ENCODE measurements at regions not wholly inside any gene's neighbourhood (a gene's known extent, or its start where the extent isn't known, plus 50 kb on each side); places are given as distances from the start of the nearest gene placed in this dataset.

GRCh38 chr10:59582058-59582457 lies 127.6 kb downstream of the SLC16A9 start:
- ATAC-seq (no peak), DNase-seq (no peak)
- H3K4me1 Mint-ChIP-seq (ENCODE audit: low read depth): no peaks in the 10 kb centered on the region
- POLR2A ChIA-PET: no interaction called here
- H3K27me3 Mint-ChIP-seq: peaks cover 2% of the 10 kb centered on the region
- no peaks in the 10 kb centered on the region for H3K9me3 Mint-ChIP-seq
- no peak overlapping the region for H3K4me3 Mint-ChIP-seq
- no peak overlapping the region for H3K27ac Mint-ChIP-seq
- H3K36me3 Mint-ChIP-seq (ENCODE audit: low read depth): no peaks in the 10 kb centered on the region
- intact Hi-C loops (cut with micrococcal nuclease): loop anchor here (10.0 kb wide), 2 partner anchors 337 to 797 kb away; no protein-coding TSS in a partner anchor
- CTCF ChIA-PET: no interaction called here
- no peak for TF ChIP-seq CTCF (IDR thresholded peaks at IDR 0.05)

DNA sequence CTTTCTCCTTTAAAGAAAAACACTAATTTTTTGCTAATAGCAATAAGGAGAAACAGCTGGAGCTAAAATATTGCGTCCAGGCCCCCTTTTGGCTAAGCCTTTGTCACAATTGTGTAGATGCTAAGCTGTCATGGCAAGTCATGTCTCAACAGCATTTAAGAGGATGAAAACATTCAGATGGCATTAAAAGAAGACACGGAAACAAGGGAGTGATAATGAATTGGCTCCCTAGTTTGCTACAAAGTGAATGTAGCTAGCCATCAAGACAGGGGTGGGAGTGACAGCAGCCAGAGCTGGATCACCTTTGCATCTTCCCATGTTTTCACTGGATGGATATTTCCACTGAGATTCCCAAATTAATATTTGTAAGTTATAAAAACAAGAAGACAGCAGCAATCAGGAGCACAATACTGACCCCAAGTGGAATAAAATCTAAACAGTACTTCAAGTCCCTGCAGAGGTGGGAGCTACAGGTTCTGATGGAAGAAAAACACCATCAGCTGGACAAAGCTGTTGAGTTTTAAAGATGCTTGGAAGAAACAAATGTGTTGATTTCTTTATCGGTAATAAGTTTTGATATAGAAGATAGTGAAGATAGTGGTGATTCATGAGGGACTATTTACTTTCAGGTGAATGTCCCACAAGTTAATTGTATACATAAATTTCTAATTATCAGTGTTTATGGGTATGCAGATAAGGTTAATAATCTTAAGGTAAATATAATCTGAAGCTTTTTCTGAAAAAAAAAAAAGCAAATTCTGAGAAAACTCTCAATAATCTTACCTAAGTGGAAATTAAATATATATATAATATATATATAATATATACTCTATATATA lies 129.4 kb downstream of the SLC16A9 start:
- ATAC-seq: no peak
- CTCF ChIA-PET: no interaction called here
- H3K27ac Mint-ChIP-seq: no peak overlapping the region
- no peak for DNase-seq
- no peak for TF ChIP-seq CTCF (IDR thresholded peaks at IDR 0.05)
- H3K9me3 Mint-ChIP-seq: no peaks in the 10 kb centered on the region
- H3K4me1 Mint-ChIP-seq (ENCODE audit: low read depth): no peaks in the 10 kb centered on the region
- intact Hi-C loops (cut with micrococcal nuclease): loop anchor here (10.0 kb wide), 2 partner anchors 335 to 795 kb away; no protein-coding TSS in a partner anchor
- no peak overlapping the region for H3K4me3 Mint-ChIP-seq
- peaks cover 2% of the 10 kb centered on the region for H3K27me3 Mint-ChIP-seq
- H3K36me3 Mint-ChIP-seq (ENCODE audit: low read depth): no peaks in the 10 kb centered on the region
- POLR2A ChIA-PET: no interaction called here

- ChIA-PET POLR2A (no interaction called here), CTCF (interaction anchor here (1.3 kb wide), 1 partner anchor 11 kb away, joined by 3 read pairs; no protein-coding TSS in a partner anchor)
- DNase-seq (no peak), ATAC-seq (no peak)
- Mint-ChIP-seq H3K36me3 (ENCODE audit: low read depth) (no peaks in the 10 kb centered on the region), H3K9me3 (no peaks in the 10 kb centered on the region), H3K27me3 (peaks cover 2% of the 10 kb centered on the region), H3K27ac (no peak overlapping the region), H3K4me1 (ENCODE audit: low read depth) (no peaks in the 10 kb centered on the region), H3K4me3 (no peak overlapping the region)
- intact Hi-C loops (cut with micrococcal nuclease): no loop called here
- TF ChIP-seq CTCF (IDR thresholded peaks at IDR 0.05): no peak
Measured at GRCh38 chr10:59578741-59579140, 130.9 kb downstream of the SLC16A9 start.

DNA sequence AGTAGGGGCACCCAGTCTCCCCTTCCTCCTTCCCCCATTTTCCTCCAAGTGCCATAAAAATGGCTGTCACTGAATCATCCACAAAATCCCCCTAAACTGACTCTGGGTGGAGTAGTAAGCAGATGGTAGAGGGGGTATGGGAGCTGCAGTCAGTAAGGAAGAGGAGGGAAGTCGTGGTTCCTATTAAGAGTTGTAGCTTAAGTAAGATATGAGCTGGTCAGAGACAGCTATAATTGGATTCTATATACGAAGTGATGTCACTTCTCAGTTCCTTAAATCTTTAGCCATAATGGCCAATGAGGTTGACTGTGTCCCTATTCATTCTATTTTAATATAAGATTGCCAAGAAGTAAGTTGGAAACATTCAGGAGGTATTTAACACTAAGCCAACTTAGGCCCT lies 131.7 kb downstream of the SLC16A9 start:
- H3K27me3 Mint-ChIP-seq: peaks cover 4% of the 10 kb centered on the region
- POLR2A ChIA-PET: no interaction called here
- no peak for ATAC-seq
- H3K4me3 Mint-ChIP-seq: no peak overlapping the region
- intact Hi-C loops (cut with micrococcal nuclease): no loop called here
- DNase-seq: no peak
- CTCF ChIA-PET: interaction anchor here (1.3 kb wide), 1 partner anchor 11 kb away, joined by 3 read pairs; no protein-coding TSS in a partner anchor
- H3K4me1 Mint-ChIP-seq (ENCODE audit: low read depth): no peaks in the 10 kb centered on the region
- no peaks in the 10 kb centered on the region for H3K9me3 Mint-ChIP-seq
- no peaks in the 10 kb centered on the region for H3K36me3 Mint-ChIP-seq (ENCODE audit: low read depth)
- H3K27ac Mint-ChIP-seq: no peak overlapping the region
- TF ChIP-seq CTCF (IDR thresholded peaks at IDR 0.05): no peak

GRCh38 chr10:59575269-59575668 lies 134.4 kb downstream of the SLC16A9 start:
- no peaks in the 10 kb centered on the region for H3K9me3 Mint-ChIP-seq
- POLR2A ChIA-PET: no interaction called here
- TF ChIP-seq CTCF (IDR thresholded peaks at IDR 0.05): no peak
- H3K27ac Mint-ChIP-seq: no peak overlapping the region
- peaks cover 13% of the 10 kb centered on the region for H3K27me3 Mint-ChIP-seq
- no peak overlapping the region for H3K4me3 Mint-ChIP-seq
- intact Hi-C loops (cut with micrococcal nuclease): no loop called here
- H3K36me3 Mint-ChIP-seq (ENCODE audit: low read depth): no peaks in the 10 kb centered on the region
- no peak for ATAC-seq
- CTCF ChIA-PET: no interaction called here
- DNase-seq: no peak
- H3K4me1 Mint-ChIP-seq (ENCODE audit: low read depth): no peaks in the 10 kb centered on the region

All from activated CD8-positive, alpha-beta T cell treated with anti-CD3 and anti-CD28 coated beads for 36 hours (primary cell).